Activated naive CD4-positive, alpha-beta T cell treated with anti-CD3 and anti-CD28 coated beads, Interleukin-2, amount 10 ng/mL, durations not matched to agents 7 days and 5 days (primary cell): ENCODE measurements at regions not wholly inside any gene's neighbourhood (a gene's known extent, or its start where the extent isn't known, plus 50 kb on each side); places are given as distances from the start of the nearest gene placed in this dataset.
"Not testable (repeated sequence)": the region's sequence is repeated elsewhere in the genome, so short reads cannot be mapped to it uniquely, and the experiment has no call there.

Experiments used
- CTCF ChIA-PET: fragments of 350-600 bp; sonication (Branson Sonifier 250); formaldehyde crosslinking; loops from one replicate; lab custom pipeline; 2021; ENCODE audit warnings: antibody characterized with exemption; lab: Charles Lee
- DNase-seq: peaks from one replicate; pipeline ENCODE4 v3.0.0-alpha.2; 2020
- H3K27ac Mint-ChIP-seq: one replicate; pipeline ENCODE4 v1.8.0; 2021; ENCODE audit warnings: mild to moderate bottlenecking, moderate library complexity, mixed read lengths
- H3K27me3 Mint-ChIP-seq: one replicate; pipeline ENCODE4 v1.8.0; 2021; ENCODE audit warnings: mild to moderate bottlenecking, mixed read lengths
- H3K36me3 Mint-ChIP-seq: one replicate; pipeline ENCODE4 v1.8.0; 2021; ENCODE audit warnings: mixed read lengths
- H3K4me1 Mint-ChIP-seq: one replicate; pipeline ENCODE4 v1.8.0; 2021; ENCODE audit warnings: mixed read lengths
- H3K4me3 Mint-ChIP-seq: one replicate; pipeline ENCODE4 v1.8.0; 2021; ENCODE audit warnings: mild to moderate bottlenecking, moderate library complexity, mixed read lengths
- H3K9me3 Mint-ChIP-seq: one replicate; pipeline ENCODE4 v1.8.0; 2021; ENCODE audit warnings: mixed read lengths

DNA sequence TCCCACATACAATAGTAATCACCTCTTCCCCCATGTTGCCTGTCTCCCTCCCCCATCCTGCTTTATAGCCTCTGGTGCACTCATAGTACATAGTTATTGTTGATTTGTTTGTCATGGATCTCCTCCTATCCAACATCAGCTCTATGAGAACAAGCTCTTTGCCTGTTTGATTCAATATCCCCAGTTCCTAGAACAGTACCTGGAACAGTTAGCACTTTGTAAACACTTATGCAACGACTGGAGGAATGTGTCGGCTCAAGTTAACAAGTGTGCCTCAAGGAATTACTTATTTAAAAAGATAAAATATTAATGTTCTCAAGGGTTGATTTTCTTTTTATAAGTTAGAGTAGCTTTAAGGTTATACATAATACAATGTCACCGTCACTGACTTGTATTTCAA is 271.6 kb upstream of the KAZN start:
- H3K4me1 Mint-ChIP-seq: peaks cover 2% of the 10 kb centered on the region
- H3K36me3 Mint-ChIP-seq: no peaks in the 10 kb centered on the region
- no peaks in the 10 kb centered on the region for H3K27me3 Mint-ChIP-seq
- peaks cover 21% of the 10 kb centered on the region for H3K9me3 Mint-ChIP-seq
- no peak for DNase-seq
- no peak overlapping the region for H3K27ac Mint-ChIP-seq
- H3K4me3 Mint-ChIP-seq: no peak overlapping the region
- CTCF ChIA-PET: no interaction called here

DNA sequence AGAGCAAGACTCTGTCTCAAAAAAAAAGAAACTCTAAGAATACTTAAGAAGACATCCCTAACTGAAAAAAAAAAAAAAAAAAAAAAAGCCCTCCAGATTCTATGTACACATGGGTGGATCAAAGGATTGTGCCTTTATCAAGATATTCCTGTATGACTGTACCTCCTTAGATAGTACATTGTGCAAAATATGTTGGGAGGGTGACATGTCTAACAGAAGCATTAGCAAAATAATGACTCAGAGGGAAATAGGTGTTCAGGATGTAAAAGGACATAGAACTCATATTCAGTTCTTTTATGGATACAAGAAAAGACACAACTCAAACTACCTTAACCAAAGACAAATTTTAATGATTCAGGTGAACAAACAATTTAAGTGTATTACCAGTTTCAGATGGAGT is 269.8 kb upstream of the KAZN start:
- peaks cover 12% of the 10 kb centered on the region for H3K9me3 Mint-ChIP-seq
- CTCF ChIA-PET: no interaction called here
- no peaks in the 10 kb centered on the region for H3K36me3 Mint-ChIP-seq
- H3K27me3 Mint-ChIP-seq: no peaks in the 10 kb centered on the region
- H3K27ac Mint-ChIP-seq: no peak overlapping the region
- H3K4me1 Mint-ChIP-seq: peaks cover 18% of the 10 kb centered on the region
- DNase-seq: no peak
- no peak overlapping the region for H3K4me3 Mint-ChIP-seq

DNA sequence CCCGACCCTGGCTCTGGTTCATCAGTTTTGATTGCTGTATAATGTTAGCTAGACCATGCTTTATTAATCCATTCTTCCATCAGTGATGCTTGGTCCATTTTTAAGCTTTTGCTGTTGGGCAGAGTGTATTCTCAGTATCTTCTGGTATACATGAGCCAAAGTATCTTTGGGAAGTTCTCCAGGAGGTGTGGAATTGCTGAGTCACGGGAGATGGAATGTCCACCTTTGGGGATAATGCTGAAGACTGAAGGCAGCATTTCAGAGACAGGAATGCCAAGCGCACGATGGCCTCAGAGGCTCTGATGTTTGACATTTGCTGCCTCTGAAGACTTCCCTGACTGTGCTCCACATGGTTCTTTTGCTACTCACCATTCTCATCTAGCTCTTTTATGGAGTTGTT is 266.3 kb upstream of the KAZN start:
- no peak for DNase-seq
- H3K27me3 Mint-ChIP-seq: no peaks in the 10 kb centered on the region
- CTCF ChIA-PET: no interaction called here
- no peak overlapping the region for H3K27ac Mint-ChIP-seq
- H3K9me3 Mint-ChIP-seq: peaks cover 18% of the 10 kb centered on the region
- H3K36me3 Mint-ChIP-seq: peaks cover 3% of the 10 kb centered on the region
- peaks cover 36% of the 10 kb centered on the region for H3K4me1 Mint-ChIP-seq
- no peak overlapping the region for H3K4me3 Mint-ChIP-seq

DNA sequence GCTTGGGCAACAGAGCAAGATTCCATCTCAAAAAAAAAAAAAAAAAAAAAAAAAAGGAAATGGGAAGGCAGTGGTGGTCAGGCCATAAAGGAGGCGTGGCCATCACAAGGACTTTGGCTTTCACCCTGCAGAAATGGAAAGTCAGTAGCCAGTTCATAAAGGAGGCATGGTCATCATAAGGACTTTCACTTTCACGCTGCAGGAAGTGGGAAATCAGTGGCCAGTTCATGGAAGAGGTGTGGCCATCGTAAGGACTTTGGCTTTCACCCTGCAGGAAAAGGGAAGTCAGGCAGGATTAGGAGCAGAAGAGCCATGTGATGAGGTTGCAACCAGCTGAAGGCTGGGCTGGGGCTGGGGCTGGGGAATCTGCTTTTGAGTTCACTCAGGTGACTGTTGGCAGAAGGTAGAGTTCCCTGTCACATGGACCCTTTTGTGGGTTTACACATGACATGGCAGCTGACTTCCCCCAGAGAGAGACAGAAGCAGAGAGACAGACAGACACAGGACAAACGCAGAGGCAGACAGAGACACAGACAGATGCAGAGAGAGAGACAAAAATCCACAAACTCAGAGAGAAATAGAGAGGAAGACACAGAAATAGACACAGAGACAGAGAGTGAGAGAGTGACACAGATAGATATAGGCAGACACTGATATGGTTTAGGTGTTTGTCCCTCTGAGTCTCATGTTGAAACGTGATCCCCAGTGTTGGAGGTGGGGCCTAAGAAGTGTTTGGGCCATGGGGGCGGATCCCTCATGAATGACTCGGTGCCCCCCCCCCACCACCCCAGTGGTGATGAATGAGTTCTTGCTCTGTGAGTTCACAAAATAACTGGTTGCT is 263.9 kb upstream of the KAZN start:
- H3K27ac Mint-ChIP-seq: peak overlapping the region; percentile 64
- H3K27me3 Mint-ChIP-seq: peaks cover 8% of the 10 kb centered on the region
- no peak for DNase-seq
- no peak overlapping the region for H3K4me3 Mint-ChIP-seq
- H3K4me1 Mint-ChIP-seq: peaks cover 35% of the 10 kb centered on the region
- CTCF ChIA-PET: no interaction called here
- H3K9me3 Mint-ChIP-seq: peaks cover 18% of the 10 kb centered on the region
- H3K36me3 Mint-ChIP-seq: peaks cover 3% of the 10 kb centered on the region

DNA sequence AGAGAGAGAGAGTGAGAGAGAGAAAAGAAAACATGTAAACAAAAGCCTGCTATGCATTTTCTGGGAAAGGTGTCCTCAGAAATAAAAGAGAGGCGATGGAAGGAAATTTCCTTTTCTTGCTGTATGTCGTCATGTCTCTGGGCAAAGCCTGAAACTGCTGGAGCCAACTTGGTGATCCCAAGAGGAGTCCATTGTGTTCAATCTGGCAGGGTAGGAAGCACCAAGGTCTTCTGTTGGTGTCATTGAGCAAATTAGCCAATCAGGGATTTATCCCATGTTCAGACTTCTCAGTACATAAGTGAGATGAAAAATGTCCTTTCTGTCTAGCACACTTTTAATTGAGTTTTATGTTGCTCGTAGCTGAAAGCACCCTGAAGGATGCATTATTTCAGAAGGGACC is 260.0 kb upstream of the KAZN start:
- Mint-ChIP-seq H3K4me3 (no peak overlapping the region), H3K27ac (no peak overlapping the region), H3K4me1 (peaks cover 20% of the 10 kb centered on the region), H3K36me3 (peaks cover 3% of the 10 kb centered on the region), H3K27me3 (peaks cover 12% of the 10 kb centered on the region), H3K9me3 (peaks cover 10% of the 10 kb centered on the region)
- no peak for DNase-seq
- CTCF ChIA-PET: no interaction called here

DNA sequence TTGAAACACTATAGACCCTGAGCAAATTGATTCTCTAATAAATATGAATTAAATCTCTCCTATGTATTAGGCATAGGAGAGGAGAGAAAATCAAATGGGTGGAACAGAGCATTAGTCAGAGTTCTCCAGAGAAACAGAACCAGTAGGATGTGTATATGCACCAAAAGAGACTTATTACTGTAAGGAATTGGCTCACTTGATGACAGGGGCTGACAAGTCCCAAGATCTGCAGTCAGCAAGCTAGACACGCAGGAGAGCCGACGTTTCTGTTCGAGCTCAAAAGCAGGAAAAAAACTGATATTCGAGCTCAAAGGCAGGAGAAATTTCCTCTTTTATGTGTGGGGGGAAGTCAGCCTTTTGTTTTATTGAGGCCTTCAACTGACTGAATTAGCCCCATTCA is 259.2 kb upstream of the KAZN start:
- Mint-ChIP-seq H3K27me3 (peaks cover 12% of the 10 kb centered on the region), H3K4me1 (peaks cover 17% of the 10 kb centered on the region), H3K27ac (no peak overlapping the region), H3K4me3 (no peak overlapping the region), H3K9me3 (peaks cover 8% of the 10 kb centered on the region), H3K36me3 (peaks cover 3% of the 10 kb centered on the region)
- CTCF ChIA-PET: no interaction called here
- no peak for DNase-seq

DNA sequence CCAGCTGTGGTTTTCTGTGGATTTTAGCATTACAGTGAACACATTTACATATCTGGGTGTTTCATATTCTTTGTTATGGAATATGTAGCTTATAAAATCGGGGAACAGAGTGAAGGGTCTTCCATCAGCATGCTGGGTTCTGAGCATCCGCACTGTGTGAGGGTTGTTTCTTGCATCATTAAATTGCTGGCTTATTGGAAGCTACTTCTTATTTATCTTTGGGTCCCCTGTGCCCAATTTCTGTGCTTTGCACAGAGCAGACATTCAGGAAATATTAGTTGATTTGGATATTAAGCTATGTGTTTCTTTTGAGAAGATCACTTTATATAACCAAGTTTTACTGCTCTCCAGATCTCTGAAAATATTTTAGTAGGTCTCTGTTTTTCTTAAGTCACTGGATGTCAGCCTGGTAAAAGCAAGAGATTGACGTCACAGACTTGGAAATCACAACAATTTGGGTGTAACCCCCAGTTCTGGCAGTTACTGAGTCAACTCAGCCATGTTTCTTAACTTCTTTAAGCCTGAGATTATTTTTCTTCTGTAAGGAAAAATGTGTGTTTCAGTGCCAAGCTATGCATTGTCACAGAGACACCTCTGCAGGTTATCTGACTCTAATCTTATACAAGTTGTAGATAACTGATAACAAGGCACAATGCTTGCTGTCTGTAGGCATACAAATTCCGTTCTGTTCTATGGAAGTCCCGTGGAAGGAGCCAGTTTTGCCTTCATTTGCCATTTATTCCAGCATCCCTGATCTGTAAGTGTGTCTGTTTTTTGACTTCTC is 258.3 kb upstream of the KAZN start:
- Mint-ChIP-seq H3K9me3 (peaks cover 5% of the 10 kb centered on the region), H3K27me3 (peaks cover 12% of the 10 kb centered on the region), H3K27ac (no peak overlapping the region), H3K4me3 (no peak overlapping the region), H3K4me1 (peaks cover 11% of the 10 kb centered on the region), H3K36me3 (peaks cover 3% of the 10 kb centered on the region)
- no peak for DNase-seq
- CTCF ChIA-PET: no interaction called here

DNA sequence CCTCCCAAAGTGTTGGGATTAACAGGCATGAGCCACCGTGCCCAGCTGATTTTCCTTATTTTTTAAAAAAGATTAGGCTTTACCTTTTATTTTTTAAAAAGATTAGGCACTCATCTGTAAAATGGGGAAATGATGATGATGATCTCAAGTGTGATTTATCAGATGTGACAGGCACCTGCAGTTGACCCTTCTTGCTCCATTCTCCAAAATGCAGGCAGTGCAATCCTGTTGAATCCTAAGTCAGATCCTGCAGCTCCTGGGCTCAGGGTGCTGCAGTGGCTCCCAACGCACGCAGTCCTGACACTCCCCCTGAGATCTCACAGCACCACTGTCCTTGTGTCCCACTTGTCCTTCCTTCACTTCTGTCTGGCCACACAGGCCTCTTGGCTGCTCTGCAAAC is 257.3 kb upstream of the KAZN start:
- CTCF ChIA-PET: no interaction called here
- no peak overlapping the region for H3K4me3 Mint-ChIP-seq
- no peak for DNase-seq
- H3K27ac Mint-ChIP-seq: no peak overlapping the region
- peaks cover 12% of the 10 kb centered on the region for H3K27me3 Mint-ChIP-seq
- H3K36me3 Mint-ChIP-seq: no peaks in the 10 kb centered on the region
- H3K4me1 Mint-ChIP-seq: peaks cover 2% of the 10 kb centered on the region
- no peaks in the 10 kb centered on the region for H3K9me3 Mint-ChIP-seq

DNA sequence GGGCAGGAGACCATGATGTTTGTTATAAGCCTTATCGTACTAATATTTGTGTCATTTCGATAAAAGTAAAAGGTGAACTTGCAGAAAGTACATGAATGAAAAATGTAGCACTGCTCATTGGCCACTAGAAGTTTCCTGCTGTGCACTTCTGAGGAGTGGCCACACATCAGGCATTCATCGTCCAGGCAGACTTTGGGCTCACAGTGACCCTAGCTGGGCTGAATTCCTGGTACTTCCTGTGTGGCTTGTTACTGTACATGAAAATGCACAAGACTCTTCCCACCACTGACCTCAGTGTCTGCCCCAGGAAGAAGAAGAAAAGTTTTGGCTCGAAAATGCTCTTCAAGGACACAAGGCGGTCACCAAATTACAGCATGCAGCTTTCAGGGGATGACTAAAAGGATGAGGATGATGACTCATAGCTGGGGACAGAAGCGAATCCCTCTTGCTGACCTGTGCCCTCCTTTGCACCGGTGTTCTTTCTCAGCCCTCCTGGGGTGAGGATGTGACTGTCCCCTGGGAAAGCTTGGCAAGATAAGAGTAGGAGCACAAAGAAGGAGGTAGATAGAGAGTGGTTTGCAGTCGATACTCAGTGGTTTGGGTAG is 252.4 kb upstream of the KAZN start:
- DNase-seq: no peak
- no peak overlapping the region for H3K27ac Mint-ChIP-seq

DNA sequence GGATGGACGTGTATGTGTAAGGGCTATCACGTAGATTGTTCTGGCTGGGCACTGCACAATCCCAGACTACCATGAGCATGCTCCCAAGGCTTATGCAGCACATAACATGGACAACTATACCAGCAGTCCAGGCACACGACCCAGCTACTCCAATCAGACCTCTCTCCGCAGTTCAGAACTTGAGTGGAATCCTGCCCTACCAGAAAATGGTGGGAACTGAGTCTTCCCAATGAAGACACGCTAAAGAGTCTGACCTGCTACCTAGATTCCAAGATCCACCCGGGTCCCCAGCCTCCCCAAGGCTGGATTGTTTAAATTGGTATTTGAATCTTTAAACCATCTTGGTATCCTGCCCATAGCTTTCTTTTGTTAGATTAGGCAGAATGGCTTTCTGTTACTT is 251.3 kb upstream of the KAZN start:
- DNase-seq: no peak
- H3K9me3 Mint-ChIP-seq: no peaks in the 10 kb centered on the region
- H3K36me3 Mint-ChIP-seq: no peaks in the 10 kb centered on the region
- no peaks in the 10 kb centered on the region for H3K4me1 Mint-ChIP-seq
- CTCF ChIA-PET: no interaction called here
- no peak overlapping the region for H3K27ac Mint-ChIP-seq
- H3K27me3 Mint-ChIP-seq: no peaks in the 10 kb centered on the region
- no peak overlapping the region for H3K4me3 Mint-ChIP-seq

More for the DNA sequence above, 252.4 kb upstream of the KAZN start:
- H3K27me3 Mint-ChIP-seq: peaks cover 4% of the 10 kb centered on the region
- H3K36me3 Mint-ChIP-seq: no peaks in the 10 kb centered on the region
- no peaks in the 10 kb centered on the region for H3K4me1 Mint-ChIP-seq
- CTCF ChIA-PET: no interaction called here
- no peak overlapping the region for H3K4me3 Mint-ChIP-seq
- H3K9me3 Mint-ChIP-seq: no peaks in the 10 kb centered on the region

DNA sequence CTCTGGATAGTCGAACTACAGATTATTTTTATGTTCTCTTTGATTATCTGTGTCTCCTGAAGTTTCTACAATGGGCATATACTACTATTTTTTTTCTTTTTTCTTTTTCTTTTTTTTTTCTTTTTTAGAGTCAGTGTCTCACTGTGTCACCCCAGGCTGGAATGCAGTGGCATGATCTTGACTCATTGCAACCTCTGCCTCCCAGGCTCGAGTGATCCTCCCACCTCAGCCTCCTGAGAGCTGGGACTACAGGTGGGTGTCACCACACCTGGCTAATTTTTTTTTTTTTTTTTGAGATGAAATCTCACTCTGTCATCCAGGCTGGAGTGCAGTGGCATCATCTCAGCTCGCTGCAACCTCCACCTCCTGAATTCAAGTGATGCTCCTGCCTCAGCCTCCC is 250.7 kb upstream of the KAZN start:
- H3K27me3 Mint-ChIP-seq: no peaks in the 10 kb centered on the region
- H3K4me3 Mint-ChIP-seq: no peak overlapping the region
- DNase-seq: no peak
- no peaks in the 10 kb centered on the region for H3K36me3 Mint-ChIP-seq
- no peaks in the 10 kb centered on the region for H3K9me3 Mint-ChIP-seq
- no peaks in the 10 kb centered on the region for H3K4me1 Mint-ChIP-seq
- no peak overlapping the region for H3K27ac Mint-ChIP-seq
- CTCF ChIA-PET: no interaction called here

DNA sequence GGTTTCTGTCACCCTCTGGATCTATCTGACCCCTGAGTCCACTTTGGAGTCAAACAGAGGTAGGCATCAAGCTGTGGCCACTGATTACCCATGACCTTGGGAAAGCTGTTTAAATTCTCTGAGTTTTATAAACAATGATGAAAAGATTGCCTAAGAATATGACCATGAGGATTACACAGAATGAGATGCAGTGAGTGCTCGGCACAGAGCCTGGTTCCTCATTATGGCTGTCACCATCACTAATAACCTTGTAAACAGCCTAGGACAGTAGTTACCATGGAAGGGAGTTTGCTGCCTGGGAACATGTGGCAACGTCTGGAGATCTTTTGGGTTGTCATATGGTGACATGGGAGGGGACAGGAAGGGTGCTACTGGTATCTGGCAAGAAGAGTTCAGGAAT is 248.3 kb upstream of the KAZN start:
- no peaks in the 10 kb centered on the region for H3K36me3 Mint-ChIP-seq
- H3K27ac Mint-ChIP-seq: no peak overlapping the region
- H3K9me3 Mint-ChIP-seq: no peaks in the 10 kb centered on the region
- H3K4me3 Mint-ChIP-seq: no peak overlapping the region
- CTCF ChIA-PET: no interaction called here
- DNase-seq: no peak
- H3K27me3 Mint-ChIP-seq: no peaks in the 10 kb centered on the region
- H3K4me1 Mint-ChIP-seq: no peaks in the 10 kb centered on the region

DNA sequence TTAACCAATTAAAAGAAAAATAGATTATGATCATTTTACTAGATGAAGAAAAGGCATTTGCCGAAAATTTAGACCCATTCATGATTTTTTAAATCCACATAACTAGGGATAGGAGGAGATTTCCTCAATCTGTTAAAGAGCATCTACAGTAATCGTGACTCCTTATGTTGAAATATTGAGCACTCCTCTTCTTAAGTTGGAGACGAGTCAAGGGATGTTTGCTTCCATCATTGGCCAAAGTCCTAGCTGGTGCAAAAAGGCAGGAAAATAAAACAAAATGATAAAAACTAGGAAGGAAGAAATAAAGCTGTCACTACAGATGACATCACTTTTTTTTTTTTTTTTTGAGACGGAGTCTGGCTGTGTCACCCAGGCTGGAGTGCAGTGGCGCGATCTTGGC is 245.6 kb upstream of the KAZN start:
- CTCF ChIA-PET: no interaction called here
- no peaks in the 10 kb centered on the region for H3K27me3 Mint-ChIP-seq
- no peaks in the 10 kb centered on the region for H3K4me1 Mint-ChIP-seq
- DNase-seq: no peak
- H3K27ac Mint-ChIP-seq: no peak overlapping the region
- no peaks in the 10 kb centered on the region for H3K36me3 Mint-ChIP-seq
- no peak overlapping the region for H3K4me3 Mint-ChIP-seq
- H3K9me3 Mint-ChIP-seq: no peaks in the 10 kb centered on the region

DNA sequence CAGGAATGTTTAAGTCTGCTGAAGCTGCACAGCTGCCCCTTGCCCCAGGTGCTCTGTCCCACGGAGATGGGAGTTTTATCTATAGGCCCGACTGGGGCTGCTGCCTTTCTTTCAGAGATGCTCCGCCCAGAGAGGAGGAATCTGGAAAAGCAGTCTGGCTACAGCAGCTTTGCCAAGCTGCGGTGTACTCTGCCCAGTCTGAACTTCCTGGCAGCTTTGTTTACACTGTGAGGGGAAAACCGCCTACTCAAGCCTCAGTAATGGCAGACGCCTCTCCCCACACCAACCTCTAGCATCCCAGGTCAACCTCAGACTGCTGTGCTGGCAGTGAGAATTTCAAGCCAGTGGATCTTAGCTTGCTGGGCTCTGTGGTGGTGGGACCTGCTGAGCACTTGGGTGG is 237.5 kb upstream of the KAZN start:
- H3K4me1 Mint-ChIP-seq, H3K9me3 Mint-ChIP-seq, H3K27ac Mint-ChIP-seq, H3K36me3 Mint-ChIP-seq, H3K27me3 Mint-ChIP-seq, DNase-seq, CTCF ChIA-PET, H3K4me3 Mint-ChIP-seq: not testable (repeated sequence)

DNA sequence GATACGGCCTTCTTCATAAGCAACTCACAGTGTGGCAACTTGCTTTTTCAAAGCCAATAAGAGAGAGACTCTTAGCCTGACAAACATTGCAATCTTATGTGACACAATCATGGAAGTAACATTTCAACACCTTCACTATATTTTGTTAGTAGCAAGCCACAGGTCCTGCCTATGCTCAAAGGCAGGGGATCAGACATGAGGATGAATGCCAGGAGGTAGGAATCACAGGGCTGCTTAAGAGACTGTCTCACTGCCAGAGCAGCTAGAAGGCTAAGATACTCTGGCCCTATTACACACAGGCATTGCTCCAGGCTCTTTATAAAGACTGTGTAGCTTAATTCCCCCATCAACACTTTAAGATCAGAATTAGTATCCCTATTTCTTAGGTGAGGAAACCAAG is 236.2 kb upstream of the KAZN start:
- DNase-seq: no peak
- no peaks in the 10 kb centered on the region for H3K27me3 Mint-ChIP-seq
- CTCF ChIA-PET: no interaction called here

More for the DNA sequence above, 236.2 kb upstream of the KAZN start:
- no peak overlapping the region for H3K4me3 Mint-ChIP-seq
- H3K9me3 Mint-ChIP-seq: no peaks in the 10 kb centered on the region
- peaks cover 2% of the 10 kb centered on the region for H3K4me1 Mint-ChIP-seq
- H3K27ac Mint-ChIP-seq: no peak overlapping the region
- H3K36me3 Mint-ChIP-seq: no peaks in the 10 kb centered on the region
